Islet of Langerhans (tissue), 1 donor: ENCODE measurements at regions not wholly inside any gene's neighbourhood (a gene's known extent, or its start where the extent isn't known, plus 50 kb on each side); places are given as distances from the start of the nearest gene placed in this dataset.

Source experiments
- FAIRE-seq: peaks from one replicate; lab custom pipeline; 2011; peaks lifted over from hg19 to GRCh38; lab: Jason Lieb, UNC

- no peak for FAIRE-seq
These were observed 349.3 kb upstream of the B3GAT1 start for GRCh38 chr11:134761386-134761785.

DNA sequence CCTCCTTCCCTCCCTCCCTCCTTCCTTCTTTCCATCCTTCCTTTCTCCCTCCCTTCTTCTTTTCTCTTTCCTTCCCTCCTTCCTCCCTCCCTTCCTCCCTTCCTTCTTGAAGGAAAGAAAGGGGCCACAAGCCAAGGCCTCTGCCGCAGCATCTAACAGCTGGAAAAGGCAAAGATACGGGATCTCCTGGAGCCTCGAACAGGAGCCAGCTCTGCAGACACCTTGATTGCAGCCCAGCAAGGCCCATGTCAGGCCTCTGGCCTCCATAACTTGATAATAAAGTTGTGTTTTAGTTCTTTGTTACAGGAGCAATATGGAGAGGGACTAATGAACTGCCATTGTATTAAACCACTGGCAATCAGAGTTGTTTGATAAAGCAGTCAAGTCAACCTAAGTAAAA is 348.9 kb upstream of the B3GAT1 start:
- FAIRE-seq, result no peak

DNA sequence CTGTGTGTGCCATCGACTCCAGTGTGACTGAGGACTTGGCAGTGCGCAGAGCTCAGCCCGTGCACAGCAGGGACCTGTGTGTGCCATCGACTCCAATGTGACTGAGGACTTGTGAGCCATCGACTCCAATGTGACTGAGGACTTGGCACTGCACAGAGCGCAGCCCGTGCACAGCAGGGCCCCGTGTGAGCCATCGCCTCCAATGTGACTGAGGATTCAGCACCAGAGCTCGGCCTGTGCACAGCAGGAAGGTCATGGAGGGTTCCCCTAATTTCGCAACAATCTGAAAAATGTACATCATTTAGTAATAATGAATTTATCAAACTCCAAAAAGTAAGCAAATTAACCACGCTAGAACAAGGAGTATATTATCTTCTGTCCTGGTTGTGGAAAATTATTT is 348.3 kb upstream of the B3GAT1 start:
- FAIRE-seq, result no peak

DNA sequence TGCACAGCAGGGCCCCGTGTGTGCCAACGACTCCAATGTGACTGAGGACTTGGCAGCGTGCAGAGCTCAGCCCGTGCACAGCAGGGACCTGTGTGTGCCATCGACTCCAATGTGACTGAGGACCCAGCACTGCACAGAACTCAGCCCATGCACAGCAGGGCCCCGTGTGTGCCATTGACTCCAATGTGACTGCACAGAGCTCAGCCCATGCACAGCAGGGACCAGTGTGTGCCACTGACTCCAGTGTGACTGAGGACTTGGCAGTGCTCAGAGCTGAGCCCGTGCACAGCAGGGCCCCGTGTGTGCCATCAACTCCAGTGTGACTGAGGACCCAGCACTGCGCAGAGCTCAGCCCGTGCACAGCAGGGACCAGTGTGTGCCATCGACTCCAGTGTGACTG is 347.8 kb upstream of the B3GAT1 start:
- FAIRE-seq, result no peak

GRCh38 chr11:134759274-134759673 is 347.2 kb upstream of the B3GAT1 start:
- FAIRE-seq, result no peak

DNA sequence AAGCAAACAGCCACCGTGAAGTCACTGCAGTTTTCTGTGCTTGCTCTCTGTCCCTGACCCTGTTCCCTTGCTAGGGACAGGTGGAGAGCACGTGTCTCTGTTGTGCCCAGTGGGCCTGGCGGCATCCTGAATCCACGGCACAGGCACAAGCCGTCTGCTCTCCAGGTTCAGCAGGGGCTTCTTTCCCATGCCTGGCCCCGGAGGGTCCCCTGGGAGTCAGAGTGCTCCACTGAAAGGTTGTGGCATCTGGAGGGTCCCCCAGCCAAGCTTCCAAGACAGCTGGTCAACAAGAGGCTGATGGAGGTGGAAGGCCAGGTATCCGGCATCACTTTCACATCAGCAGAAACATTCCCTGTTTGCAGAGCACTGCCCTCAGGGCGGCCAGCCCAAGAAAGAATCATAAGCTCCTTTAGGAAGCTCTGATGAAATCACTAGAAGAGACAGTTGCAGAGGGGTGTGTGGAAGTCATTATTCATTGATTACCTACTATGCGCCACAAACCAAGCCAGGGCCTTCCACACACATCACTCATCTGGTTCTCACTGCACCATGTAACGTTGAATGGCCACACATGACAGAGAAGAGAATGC is 346.4 kb upstream of the B3GAT1 start:
- no peak for FAIRE-seq

DNA sequence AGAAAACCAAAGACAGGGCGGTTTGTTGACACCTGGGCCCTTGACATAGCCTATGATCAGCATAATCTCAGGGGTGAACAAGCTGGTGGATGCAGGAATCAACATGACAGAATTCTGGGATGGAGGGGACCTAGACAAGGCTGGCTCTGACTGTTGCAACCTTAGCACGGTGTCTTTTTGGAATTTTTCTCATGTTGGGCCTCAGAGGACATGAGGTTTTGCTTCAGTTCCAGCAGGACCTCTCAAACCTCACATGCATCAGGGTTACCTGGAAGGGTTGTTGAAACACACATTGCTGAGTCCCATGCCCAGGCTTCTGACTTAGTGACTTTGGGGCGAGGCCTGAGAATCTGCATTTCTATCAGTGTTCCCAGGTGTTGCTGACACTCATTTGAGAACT is 345.6 kb upstream of the B3GAT1 start:
- no peak for FAIRE-seq

GRCh38 chr11:134756811-134757540 is 344.9 kb upstream of the B3GAT1 start:
- no peak for FAIRE-seq

DNA sequence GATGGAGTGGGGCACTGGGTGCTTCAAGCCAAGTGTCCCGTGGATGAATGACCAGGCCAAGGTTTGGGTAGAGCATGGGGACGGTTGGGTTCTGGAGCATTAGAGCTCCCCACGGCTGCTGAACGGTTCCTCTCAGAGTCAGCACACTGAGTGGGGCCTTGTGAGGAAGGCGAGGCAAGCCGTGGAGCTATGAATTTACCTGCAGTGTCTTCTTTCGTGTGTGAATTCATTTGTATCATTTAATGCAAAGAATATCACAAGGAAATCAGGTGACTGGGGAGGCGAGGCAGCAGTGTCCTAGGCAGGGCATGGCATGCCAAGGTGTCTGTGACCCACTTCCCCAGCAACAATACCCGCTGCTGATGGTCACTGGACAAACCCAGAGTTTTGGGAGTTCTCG is 343.5 kb upstream of the B3GAT1 start:
- FAIRE-seq, result no peak

DNA sequence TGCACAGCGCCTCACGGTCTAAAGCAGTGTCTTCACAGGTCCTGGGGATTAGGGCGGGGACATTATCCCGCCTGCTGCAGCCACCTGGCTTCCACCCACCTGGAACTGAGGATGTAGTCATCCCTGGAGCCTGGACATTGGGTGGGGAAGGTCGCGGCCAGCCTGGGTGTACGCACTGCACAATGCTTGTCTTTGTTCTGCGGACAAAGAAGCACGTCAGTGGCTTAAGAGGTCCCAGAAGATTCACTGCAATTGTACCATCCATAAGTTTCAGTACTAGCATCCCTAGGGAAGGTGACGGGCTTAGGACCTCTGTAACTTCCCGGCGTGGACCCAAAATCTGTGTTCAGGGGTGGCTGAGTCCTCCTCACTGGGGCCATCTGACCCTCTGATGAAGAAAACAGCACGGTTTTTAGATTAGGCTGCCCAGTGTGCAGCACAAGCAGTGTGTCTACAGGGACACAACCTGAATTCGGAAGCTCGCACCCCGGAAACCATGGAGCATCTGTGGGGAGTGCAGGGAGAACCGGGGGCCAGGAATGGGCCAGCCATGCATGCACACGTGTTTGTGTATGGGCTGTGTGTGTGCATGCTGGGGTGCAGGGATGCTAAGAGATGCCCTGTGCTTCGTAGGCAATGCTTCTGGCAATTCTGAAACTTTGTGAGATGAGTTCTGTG is 342.6 kb upstream of the B3GAT1 start:
- FAIRE-seq, result no peak

- no peak for FAIRE-seq
These were observed 341.9 kb upstream of the B3GAT1 start for GRCh38 chr11:134753771-134754520.

DNA sequence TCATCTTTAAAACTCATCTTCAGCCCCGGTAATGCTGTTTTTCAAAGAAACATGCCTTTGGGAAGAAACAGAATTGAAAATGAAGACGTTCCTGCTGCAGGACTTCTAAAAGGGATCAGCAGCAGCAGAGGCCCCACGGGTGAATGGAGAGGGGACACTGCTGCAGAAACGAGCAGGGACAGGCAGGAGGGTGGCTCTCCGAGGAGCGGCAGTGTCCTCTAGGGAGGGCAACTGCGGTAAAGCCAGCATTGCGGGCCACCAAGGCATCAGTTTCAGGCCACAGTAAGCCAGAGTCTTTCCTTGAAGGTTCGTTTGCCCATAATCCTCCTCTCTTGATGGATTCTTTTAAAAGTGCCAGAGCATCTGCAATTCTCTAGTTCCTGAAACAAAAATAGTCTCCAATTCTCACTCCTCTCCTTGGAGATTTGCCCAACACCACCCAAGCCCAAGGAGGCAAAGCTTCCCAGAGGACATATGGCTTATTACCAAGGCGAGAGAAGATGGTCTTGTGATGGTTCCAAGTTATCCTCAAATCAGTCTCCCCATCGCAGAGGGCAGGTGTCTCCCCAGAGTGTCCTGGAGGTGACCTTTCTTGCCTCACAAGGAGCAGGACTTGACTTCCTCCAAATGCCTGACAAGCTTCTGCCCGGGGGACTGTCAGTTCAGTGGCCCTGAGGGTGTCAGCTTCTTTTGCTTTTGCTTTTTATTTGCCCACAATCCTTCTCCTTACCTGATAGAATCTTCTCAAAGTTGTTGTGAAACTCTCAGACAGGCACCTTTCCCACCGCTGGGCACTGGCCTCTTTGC is 341.1 kb upstream of the B3GAT1 start:
- no peak for FAIRE-seq

- FAIRE-seq, result no peak
These were observed 340.5 kb upstream of the B3GAT1 start for GRCh38 chr11:134752526-134752925.

DNA sequence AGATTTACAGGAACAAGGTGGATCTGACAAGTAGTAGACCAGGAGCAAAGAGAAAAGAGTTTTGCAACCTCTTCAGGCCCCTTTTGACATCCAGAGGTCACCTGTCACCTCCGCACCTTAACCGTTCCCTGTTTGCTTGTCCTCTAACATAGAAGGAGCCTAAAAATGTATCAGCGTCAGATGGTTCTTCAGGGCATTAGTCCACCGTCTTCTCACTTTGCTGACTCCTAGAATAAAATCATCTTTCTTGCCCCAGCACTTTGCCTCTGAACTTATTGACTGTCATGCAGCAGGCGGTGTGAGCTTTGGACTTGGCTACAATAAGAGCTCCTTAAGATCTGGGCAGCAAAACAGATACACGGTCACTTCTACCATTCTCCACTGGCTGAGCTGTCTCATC is 339.7 kb upstream of the B3GAT1 start:
- no peak for FAIRE-seq

GRCh38 chr11:134751031-134751585 is 339.1 kb upstream of the B3GAT1 start:
- FAIRE-seq, result no peak

DNA sequence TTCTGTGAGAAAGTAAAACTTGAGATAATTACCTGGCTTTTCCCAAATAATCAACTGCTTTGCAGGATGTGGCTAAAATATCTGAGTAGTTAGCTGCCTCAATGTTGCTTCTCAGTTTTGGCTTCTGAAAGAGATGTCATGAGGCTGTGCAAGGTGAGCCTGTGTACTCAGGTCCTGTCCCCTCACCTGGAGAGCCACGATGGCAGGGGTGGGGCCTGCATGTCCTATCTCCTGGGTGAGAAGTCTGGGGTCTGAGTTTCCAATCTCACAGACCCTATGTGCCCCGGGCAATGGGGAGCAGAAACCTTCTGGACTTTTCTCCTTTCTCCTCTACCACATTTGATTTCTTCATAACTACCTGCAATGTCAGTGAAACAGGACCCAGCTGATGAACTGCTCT is 338.6 kb upstream of the B3GAT1 start:
- FAIRE-seq, result no peak

DNA sequence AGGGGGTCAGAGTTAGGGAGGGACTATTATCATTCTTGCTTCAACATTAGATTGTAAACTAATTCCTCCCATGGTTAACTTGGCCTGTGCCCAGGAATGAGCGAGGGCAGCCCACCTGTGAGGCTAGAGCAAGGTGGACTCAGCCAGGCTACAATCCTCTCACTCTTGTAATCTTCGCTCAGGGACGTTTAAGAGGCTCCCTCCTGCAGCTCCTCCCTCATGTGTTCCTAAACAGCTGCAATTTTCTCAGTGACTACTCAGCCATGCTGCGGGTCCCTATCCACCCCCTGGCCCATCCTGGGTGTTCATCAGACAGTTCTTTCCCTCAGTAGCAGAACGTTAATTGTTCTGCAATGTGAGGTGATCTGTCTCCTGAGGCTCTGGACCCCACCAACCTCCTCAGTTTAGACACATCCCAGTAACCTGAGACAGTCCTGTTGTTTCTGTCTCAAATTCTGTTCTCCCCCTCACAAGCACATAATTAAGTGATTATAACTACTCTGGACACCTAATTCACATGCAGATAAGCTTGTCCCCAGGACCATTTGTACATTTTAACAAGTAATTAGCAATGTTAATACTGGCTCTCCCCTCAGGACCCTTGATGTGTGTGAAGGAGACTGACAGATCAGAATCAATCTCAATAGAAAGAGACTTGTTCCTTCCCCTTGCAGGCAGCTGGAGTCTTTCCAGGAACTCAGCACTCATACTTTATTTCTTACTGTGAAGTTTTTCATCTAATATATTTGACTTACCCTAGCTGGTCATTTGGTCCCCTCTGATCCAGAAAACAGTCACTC is 337.2 kb upstream of the B3GAT1 start:
- FAIRE-seq, result no peak

GRCh38 chr11:134746609-134747008 is 334.6 kb upstream of the B3GAT1 start:
- no peak for FAIRE-seq

DNA sequence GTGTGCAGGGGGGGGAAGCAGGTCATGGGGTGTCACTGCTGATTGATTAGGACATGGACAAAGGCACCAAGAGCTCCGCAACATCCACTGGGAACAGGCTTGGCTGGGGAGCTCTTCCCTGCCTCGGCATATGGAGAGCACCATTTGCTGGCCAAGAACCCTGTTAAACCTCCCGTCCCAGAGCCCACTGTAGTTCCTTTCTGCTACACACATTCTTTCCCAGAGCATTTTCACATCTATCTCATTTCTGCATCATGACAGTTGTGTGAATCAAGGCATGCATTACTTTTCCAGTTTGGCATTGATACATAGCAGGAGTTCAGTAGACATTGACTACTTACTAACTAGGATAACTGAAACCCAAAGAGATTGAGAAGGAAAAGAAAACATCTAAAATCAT is 333.4 kb upstream of the B3GAT1 start:
- FAIRE-seq, result no peak

- FAIRE-seq, result no peak
These were observed 331.8 kb upstream of the B3GAT1 start for GRCh38 chr11:134743820-134744195.
